Caco-2 (cell line): ENCODE measurements at regions not wholly inside any gene's neighbourhood (a gene's known extent, or its start where the extent isn't known, plus 50 kb on each side); places are given as distances from the start of the nearest gene placed in this dataset.

Experiments
- BruUV-seq: library from RNA; stranded (reverse); fragments of 400-500 nt; replicated peaks from 2 replicates; lab custom pipeline; 2021; lab: Mats Ljungman, UMichigan
- CTCF ChIA-PET: fragments of 300-600 bp; sonication (Branson Sonifier 250); formaldehyde crosslinking; loops from one replicate; lab custom pipeline; 2022; ENCODE audit warnings: antibody characterized with exemption; lab: Charles Lee
- POLR2A ChIA-PET: fragments of 300-600 bp; sonication (Branson Sonifier 250); formaldehyde crosslinking; loops from one replicate; lab custom pipeline; 2022; ENCODE audit warnings: antibody characterized with exemption; lab: Charles Lee
- DNase-seq, 2 experiments: peaks; one replicate each; pipeline versions ENCODE4 v3.0.0 to v3.0.0-alpha.2; 2020 to 2022
- H3K27me3 ChIP-seq: replicated peaks from 2 replicates; pipeline ENCODE4 v1.6.0; 2011; ENCODE audit warnings: low read length; ENCODE audit not compliant: control insufficient read depth, insufficient read depth
- H3K36me3 ChIP-seq: 2 replicates; pipeline ENCODE4 v1.5.1; 2011; ENCODE audit warnings: low read length; ENCODE audit not compliant: control insufficient read depth, insufficient read depth
- H3K4me1 ChIP-seq: fragments of 250-450 bp; sonication (Bioruptor Pico); 2 replicates; pipeline ENCODE4 v1.5.1; 2020; ENCODE audit warnings: mild to moderate bottlenecking
- H3K4me3 ChIP-seq: 2 replicates; pipeline ENCODE4 v1.5.1; 2011; ENCODE audit warnings: low read depth, mild to moderate bottlenecking, control low read depth, low read length
- H3K9me3 ChIP-seq: fragments of 250-450 bp; sonication (Bioruptor Pico); 2 replicates; pipeline ENCODE4 v1.5.1; 2020; ENCODE audit warnings: mild to moderate bottlenecking, moderate library complexity
- H3K27ac Mint-ChIP-seq: one replicate; pipeline ENCODE4 v1.8.0; 2022; ENCODE audit warnings: mixed read lengths; ENCODE audit not compliant: unreplicated experiment
- H3K27me3 Mint-ChIP-seq: one replicate; pipeline ENCODE4 v1.8.0; 2022; ENCODE audit warnings: mixed read lengths; ENCODE audit not compliant: insufficient read depth, unreplicated experiment
- H3K36me3 Mint-ChIP-seq: one replicate; pipeline ENCODE4 v1.8.0; 2022; ENCODE audit warnings: mild to moderate bottlenecking, mixed read lengths; ENCODE audit not compliant: insufficient read depth, unreplicated experiment
- H3K4me1 Mint-ChIP-seq: one replicate; pipeline ENCODE4 v1.8.0; 2022; ENCODE audit warnings: low read depth, mixed read lengths; ENCODE audit not compliant: unreplicated experiment
- H3K4me3 Mint-ChIP-seq: one replicate; pipeline ENCODE4 v1.8.0; 2022; ENCODE audit warnings: mild to moderate bottlenecking, moderate library complexity, mixed read lengths; ENCODE audit not compliant: unreplicated experiment
- H3K9me3 Mint-ChIP-seq: one replicate; pipeline ENCODE4 v1.8.0; 2022; ENCODE audit warnings: mixed read lengths; ENCODE audit not compliant: unreplicated experiment
- CTCF ChIP-seq, 2 experiments: fragments of 200-600 bp in 1 of 2; IDR thresholded peaks; 1 replicate in 1 of 2; 2 replicates in 1 of 2; pipeline versions ENCODE4 v1.5.1 to v1.8.0; 2011 to 2022; ENCODE audit warnings: antibody characterized with exemption in 1 of 2, control low read depth in 1 of 2, inconsistent platforms in 1 of 2, low read depth in 1 of 2, low read length in 1 of 2, mild to moderate bottlenecking in 1 of 2, moderate library complexity in 1 of 2; ENCODE audit not compliant: insufficient read depth in 1 of 2, severe bottlenecking in 1 of 2, unreplicated experiment in 1 of 2
- intact Hi-C: fragments of 100-400 bp; cut with micrococcal nuclease; formaldehyde crosslinking; loops from one replicate; pipeline ENCODE4 v1.10.0; 2022; ENCODE audit not compliant: unreplicated experiment

- Mint-ChIP-seq H3K4me3 (no peak overlapping the region), H3K36me3 (no peaks in the 10 kb centered on the region), H3K4me1 (no peaks in the 10 kb centered on the region), H3K27me3 (peaks cover 24% of the 10 kb centered on the region), H3K27ac (no peak overlapping the region), H3K9me3 (no peaks in the 10 kb centered on the region)
- Histone ChIP-seq H3K4me3 (no peak overlapping the region), H3K9me3 (no peaks in the 10 kb centered on the region), H3K4me1 (no peaks in the 10 kb centered on the region), H3K27me3 (no peaks in the 10 kb centered on the region; the same call in none of the 2 replicates), H3K36me3 (no peaks in the 10 kb centered on the region)
- ChIA-PET CTCF (no interaction called here), POLR2A (no interaction called here)
- no peak for DNase-seq
- intact Hi-C loops, result no loop called here
- no TSS peak for BruUV-seq
- no peak for TF ChIP-seq CTCF (IDR thresholded peaks at IDR 0.05; ENCODE audit: insufficient read depth in 1 of 2, low read depth in 1 of 2, low read length in 1 of 2, severe bottlenecking in 1 of 2, unreplicated experiment in 1 of 2)
Observed at GRCh38 chr11:127115844-127116243, 115.3 kb upstream of the KIRREL3 start.

- POLR2A ChIA-PET, result no interaction called here
- DNase-seq, result no peak
- intact Hi-C loops, result no loop called here
- Mint-ChIP-seq H3K27me3 (peaks cover 21% of the 10 kb centered on the region), H3K4me3 (no peak overlapping the region), H3K27ac (no peak overlapping the region), H3K9me3 (no peaks in the 10 kb centered on the region), H3K4me1 (no peaks in the 10 kb centered on the region), H3K36me3 (no peaks in the 10 kb centered on the region)
- no peak overlapping the region for H3K4me3 ChIP-seq
- no peak for TF ChIP-seq CTCF (IDR thresholded peaks at IDR 0.05; ENCODE audit: insufficient read depth in 1 of 2, low read depth in 1 of 2, low read length in 1 of 2, severe bottlenecking in 1 of 2, unreplicated experiment in 1 of 2)
- no peaks in the 10 kb centered on the region for H3K27me3 ChIP-seq
- H3K9me3 ChIP-seq, result no peaks in the 10 kb centered on the region
- H3K4me1 ChIP-seq, result no peaks in the 10 kb centered on the region
- CTCF ChIA-PET, result interaction anchor here (0.6 kb wide), 1 partner anchor 21 kb away, joined by 5 read pairs; no protein-coding TSS in a partner anchor
- BruUV-seq, result no TSS peak
- no peaks in the 10 kb centered on the region for H3K36me3 ChIP-seq
Observed at GRCh38 chr11:127114035-127114434, 113.5 kb upstream of the KIRREL3 start.

- H3K4me3 ChIP-seq, result no peak overlapping the region
- H3K4me1 Mint-ChIP-seq, result no peaks in the 10 kb centered on the region
- ChIA-PET POLR2A (no interaction called here), CTCF (no interaction called here)
- peaks cover 28% of the 10 kb centered on the region for H3K27me3 Mint-ChIP-seq
- H3K36me3 ChIP-seq, result no peaks in the 10 kb centered on the region
- intact Hi-C loops, result no loop called here
- H3K9me3 Mint-ChIP-seq, result no peaks in the 10 kb centered on the region
- no peaks in the 10 kb centered on the region for H3K9me3 ChIP-seq
- H3K4me3 Mint-ChIP-seq, result no peak overlapping the region
- H3K4me1 ChIP-seq, result no peaks in the 10 kb centered on the region
- no peak for DNase-seq
- H3K27me3 ChIP-seq, result no peaks in the 10 kb centered on the region
- no TSS peak for BruUV-seq
- H3K27ac Mint-ChIP-seq, result no peak overlapping the region
- H3K36me3 Mint-ChIP-seq, result no peaks in the 10 kb centered on the region
- no peak for TF ChIP-seq CTCF (IDR thresholded peaks at IDR 0.05; ENCODE audit: insufficient read depth in 1 of 2, low read depth in 1 of 2, low read length in 1 of 2, severe bottlenecking in 1 of 2, unreplicated experiment in 1 of 2)
Observed at GRCh38 chr11:127110542-127110941, 110.0 kb upstream of the KIRREL3 start.
